GM23338 (cell line): ENCODE measurements at regions not wholly inside any gene's neighbourhood (a gene's known extent, or its start where the extent isn't known, plus 50 kb on each side); places are given as distances from the start of the nearest gene placed in this dataset. TPM values are rescaled to one million over a fixed set of nuclear protein-coding genes. Genes with fewer than 3 reads are reported as not detected.

Experiments
- microRNA-seq: library from miRNA; unstranded; fragments of <30 nt; microRNA quantifications from one replicate; pipeline ENCODE4, GENCODE V29; 2017
- small RNA-seq: library from RNA; depleted of rRNA; stranded (forward); fragments of <200 nt; gene quantifications from one replicate; pipeline ENCODE3, GENCODE V24; 2014; ENCODE audit warnings: low replicate concordance

Small RNA genes in the stretch of these regions (microRNA-seq; reads per million reads assigned to microRNA genes)
- gene MIR4302, result not detected

Small RNA genes in the stretch of these regions (small RNA-seq; reads per million reads assigned to genes)
- gene RN7SKP262, result not detected
